Endothelial cell (in vitro differentiated cells): ENCODE measurements at regions not wholly inside any gene's neighbourhood (a gene's known extent, or its start where the extent isn't known, plus 50 kb on each side); places are given as distances from the start of the nearest gene placed in this dataset.

ENCODE experiments used
- DNase-seq: peaks from one replicate; pipeline ENCODE4 v3.0.0; 2021; ENCODE audit warnings: low spot score
- H3K27ac Mint-ChIP-seq: one replicate; pipeline ENCODE4 v1.8.0; 2021; ENCODE audit warnings: mixed read lengths, inconsistent platforms; ENCODE audit not compliant: unreplicated experiment
- H3K27me3 Mint-ChIP-seq: one replicate; pipeline ENCODE4 v1.8.0; 2021; ENCODE audit warnings: mild to moderate bottlenecking, moderate library complexity, mixed read lengths, inconsistent platforms; ENCODE audit not compliant: unreplicated experiment
- H3K36me3 Mint-ChIP-seq: one replicate; pipeline ENCODE4 v1.8.0; 2021; ENCODE audit warnings: mild to moderate bottlenecking, low read depth, mixed read lengths, inconsistent platforms; ENCODE audit not compliant: unreplicated experiment
- H3K4me1 Mint-ChIP-seq: one replicate; pipeline ENCODE4 v1.8.0; 2021; ENCODE audit warnings: mild to moderate bottlenecking, mixed read lengths, inconsistent platforms; ENCODE audit not compliant: unreplicated experiment
- H3K4me3 Mint-ChIP-seq: one replicate; pipeline ENCODE4 v1.8.0; 2021; ENCODE audit warnings: mild to moderate bottlenecking, mixed read lengths, inconsistent platforms; ENCODE audit not compliant: unreplicated experiment
- H3K9me3 Mint-ChIP-seq: one replicate; pipeline ENCODE4 v1.8.0; 2021; ENCODE audit warnings: mixed read lengths, inconsistent platforms; ENCODE audit not compliant: unreplicated experiment
- CTCF ChIP-seq: fragments of 200-600 bp; sonication (generic); IDR thresholded peaks from one replicate; pipeline ENCODE4 v1.5.0; 2021; ENCODE audit warnings: antibody characterized with exemption; ENCODE audit not compliant: unreplicated experiment

- Mint-ChIP-seq H3K27ac (no peak overlapping the region), H3K4me3 (no peak overlapping the region), H3K9me3 (no peaks in the 10 kb centered on the region), H3K4me1 (peaks cover 10% of the 10 kb centered on the region), H3K36me3 (no peaks in the 10 kb centered on the region), H3K27me3 (peaks cover 3% of the 10 kb centered on the region)
- DNase-seq: peak; percentile 20
- TF ChIP-seq CTCF: no peak
Observed at GRCh38 chr10:128739930-128740329, 613.7 kb upstream of the MKI67 start.

GRCh38 chr10:128741180-128741579 is 615.0 kb upstream of the MKI67 start:
- Mint-ChIP-seq H3K27me3 (no peaks in the 10 kb centered on the region), H3K4me3 (no peak overlapping the region), H3K4me1 (peaks cover 10% of the 10 kb centered on the region), H3K36me3 (no peaks in the 10 kb centered on the region), H3K9me3 (no peaks in the 10 kb centered on the region), H3K27ac (no peak overlapping the region)
- DNase-seq: no peak
- no peak for TF ChIP-seq CTCF

GRCh38 chr10:128741680-128742079 is 615.5 kb upstream of the MKI67 start:
- Mint-ChIP-seq H3K36me3 (no peaks in the 10 kb centered on the region), H3K27me3 (no peaks in the 10 kb centered on the region), H3K4me1 (peaks cover 10% of the 10 kb centered on the region), H3K4me3 (no peak overlapping the region), H3K9me3 (no peaks in the 10 kb centered on the region), H3K27ac (no peak overlapping the region)
- DNase-seq: no peak
- no peak for TF ChIP-seq CTCF

- H3K27me3 Mint-ChIP-seq: no peaks in the 10 kb centered on the region
- H3K4me1 Mint-ChIP-seq: peaks cover 10% of the 10 kb centered on the region
- no peak for TF ChIP-seq CTCF
- no peaks in the 10 kb centered on the region for H3K9me3 Mint-ChIP-seq
- H3K27ac Mint-ChIP-seq: no peak overlapping the region
- DNase-seq: no peak
- no peak overlapping the region for H3K4me3 Mint-ChIP-seq
- H3K36me3 Mint-ChIP-seq: no peaks in the 10 kb centered on the region
Observed at GRCh38 chr10:128744092-128744491, 617.9 kb upstream of the MKI67 start.

- no peak overlapping the region for H3K4me3 Mint-ChIP-seq
- no peaks in the 10 kb centered on the region for H3K9me3 Mint-ChIP-seq
- no peaks in the 10 kb centered on the region for H3K36me3 Mint-ChIP-seq
- no peaks in the 10 kb centered on the region for H3K27me3 Mint-ChIP-seq
- DNase-seq: no peak
- TF ChIP-seq CTCF: no peak
- no peak overlapping the region for H3K27ac Mint-ChIP-seq
- peaks cover 10% of the 10 kb centered on the region for H3K4me1 Mint-ChIP-seq
Observed at GRCh38 chr10:128744811-128745305, 618.6 kb upstream of the MKI67 start.
